Loucy (cell line): ENCODE measurements at regions not wholly inside any gene's neighbourhood (a gene's known extent, or its start where the extent isn't known, plus 50 kb on each side); places are given as distances from the start of the nearest gene placed in this dataset.

Source experiments
- H2AFZ ChIP-seq: fragments of 200-600 bp; sonication (generic); 2 replicates; pipeline ENCODE4 v1.6.0; 2016; ENCODE audit warnings: antibody characterized with exemption, mild to moderate bottlenecking, low read length, moderate library complexity
- H3F3A ChIP-seq: fragments of 200-600 bp; 2 replicates; pipeline ENCODE4 v1.6.0; 2016; ENCODE audit warnings: antibody characterized with exemption, low read depth, mild to moderate bottlenecking
- H3K27me3 ChIP-seq: fragments of 200-600 bp; sonication (generic); 2 replicates; pipeline ENCODE4 v1.6.1; 2014; ENCODE audit warnings: low read length, mild to moderate bottlenecking; ENCODE audit not compliant: insufficient read depth, poor library complexity, severe bottlenecking
- H3K36me3 ChIP-seq: fragments of 200-600 bp; sonication (generic); 2 replicates; pipeline ENCODE4 v1.6.1; 2016; ENCODE audit warnings: low read length; ENCODE audit not compliant: insufficient read depth
- H3K4me1 ChIP-seq: fragments of 200-600 bp; sonication (generic); 2 replicates; pipeline ENCODE4 v1.5.1; 2014; ENCODE audit warnings: low read length, mild to moderate bottlenecking; ENCODE audit not compliant: insufficient read depth, poor library complexity, severe bottlenecking
- H3K4me2 ChIP-seq: fragments of 200-600 bp; sonication (generic); 2 replicates; pipeline ENCODE4 v1.6.0; 2014; ENCODE audit warnings: antibody characterized with exemption, low read length, low read depth, mild to moderate bottlenecking; ENCODE audit not compliant: poor library complexity, severe bottlenecking
- H3K4me3 ChIP-seq: fragments of 200-600 bp; sonication (generic); 2 replicates; pipeline ENCODE4 v1.5.1; 2014; ENCODE audit warnings: low read length, mild to moderate bottlenecking, mixed read lengths; ENCODE audit not compliant: poor library complexity, severe bottlenecking
- H3K79me2 ChIP-seq: fragments of 200-600 bp; sonication (generic); 2 replicates; pipeline ENCODE4 v1.6.1; 2014; ENCODE audit warnings: low read length; ENCODE audit not compliant: insufficient read depth
- H3K9ac ChIP-seq: fragments of 200-600 bp; sonication (generic); 2 replicates; pipeline ENCODE4 v1.6.0; 2014; ENCODE audit warnings: mild to moderate bottlenecking, low read depth, low read length, moderate library complexity; ENCODE audit not compliant: poor library complexity, severe bottlenecking
- H3K9me2 ChIP-seq: fragments of 200-600 bp; sonication (generic); replicated peaks from 2 replicates; pipeline ENCODE4 v1.6.1; 2016; ENCODE audit warnings: low read depth, low read length, mixed read lengths
- H3K9me3 ChIP-seq: fragments of 200-600 bp; sonication (generic); 2 replicates; pipeline ENCODE4 v1.6.1; 2014; ENCODE audit warnings: mild to moderate bottlenecking, antibody characterized with exemption, low read length, low read depth; ENCODE audit not compliant: insufficient read depth
- H4K20me1 ChIP-seq: fragments of 200-600 bp; sonication (generic); 2 replicates; pipeline ENCODE4 v1.6.0; 2014; ENCODE audit warnings: antibody characterized with exemption, low read length, mild to moderate bottlenecking; ENCODE audit not compliant: insufficient read depth, poor library complexity, severe bottlenecking
- CTCF ChIP-seq: fragments of 200-600 bp; sonication (generic); conservative IDR thresholded peaks from 2 replicates; pipeline ENCODE4 v1.5.1; 2014; ENCODE audit warnings: mild to moderate bottlenecking, antibody characterized with exemption, low read length
- EZH2phosphoT487 ChIP-seq: fragments of 200-600 bp; IDR thresholded peaks from 2 replicates; pipeline ENCODE4 v1.6.1; 2018; ENCODE audit warnings: antibody characterized with exemption, mild to moderate bottlenecking, moderate library complexity, borderline replicate concordance

GRCh38 chr4:58732973-58733372, 1622.8 kb upstream of the IGFBP7 start:
- Histone ChIP-seq H3K4me1 (no peaks in the 10 kb centered on the region), H3K9me2 (no peaks in the 10 kb centered on the region), H3K79me2 (no peaks in the 10 kb centered on the region), H3K4me3 (no peak overlapping the region), H3K9ac (no peak overlapping the region), H4K20me1 (no peaks in the 10 kb centered on the region), H3K36me3 (no peaks in the 10 kb centered on the region), H2AFZ (no peak overlapping the region), H3K9me3 (no peaks in the 10 kb centered on the region), H3K27me3 (no peaks in the 10 kb centered on the region), H3K4me2 (no peak overlapping the region), H3F3A (no peaks in the 10 kb centered on the region)
- no peak for TF ChIP-seq EZH2phosphoT487
- peak; percentile 38; the same call in 1 of the 2 replicates for TF ChIP-seq CTCF

GRCh38 chr4:58723954-58724353, 1613.8 kb upstream of the IGFBP7 start:
- Histone ChIP-seq H3K79me2 (no peaks in the 10 kb centered on the region), H3K4me2 (no peak overlapping the region), H3K4me1 (no peaks in the 10 kb centered on the region), H3K27me3 (no peaks in the 10 kb centered on the region), H3K9me3 (no peaks in the 10 kb centered on the region), H2AFZ (no peak overlapping the region), H3F3A (no peaks in the 10 kb centered on the region), H3K9ac (no peak overlapping the region), H3K9me2 (no peaks in the 10 kb centered on the region), H3K36me3 (no peaks in the 10 kb centered on the region), H3K4me3 (no peak overlapping the region), H4K20me1 (no peaks in the 10 kb centered on the region)
- no peak for TF ChIP-seq CTCF
- TF ChIP-seq EZH2phosphoT487, result no peak

GRCh38 chr4:58711039-58711438, 1600.9 kb upstream of the IGFBP7 start:
- Histone ChIP-seq H3K9me3 (no peaks in the 10 kb centered on the region), H3K36me3 (no peaks in the 10 kb centered on the region), H3F3A (no peaks in the 10 kb centered on the region), H4K20me1 (no peaks in the 10 kb centered on the region), H2AFZ (no peak overlapping the region), H3K27me3 (no peaks in the 10 kb centered on the region), H3K9me2 (no peaks in the 10 kb centered on the region), H3K4me2 (no peak overlapping the region), H3K4me3 (no peak overlapping the region), H3K79me2 (no peaks in the 10 kb centered on the region), H3K9ac (no peak overlapping the region), H3K4me1 (no peaks in the 10 kb centered on the region)
- TF ChIP-seq CTCF (no peak), EZH2phosphoT487 (no peak)
